DOHH2 (cell line): ENCODE measurements at regions not wholly inside any gene's neighbourhood (a gene's known extent, or its start where the extent isn't known, plus 50 kb on each side); places are given as distances from the start of the nearest gene placed in this dataset.

Experiments
- EZH2phosphoT487 ChIP-seq: fragments of 200-600 bp; sonication (generic); IDR thresholded peaks from 2 replicates; pipeline ENCODE4 v1.6.1; 2017; ENCODE audit warnings: borderline replicate concordance, mild to moderate bottlenecking, antibody characterized with exemption, low read length, moderate library complexity, mixed read lengths
- TF ChIP-seq, protein P1 (sequence below): fragments of 200-600 bp; sonication (generic); IDR thresholded peaks from one replicate; pipeline ENCODE4 v1.5.1; 2014; ENCODE audit warnings: antibody characterized with exemption, mild to moderate bottlenecking, low read depth, low read length; ENCODE audit not compliant: poor library complexity, severe bottlenecking

DNA sequence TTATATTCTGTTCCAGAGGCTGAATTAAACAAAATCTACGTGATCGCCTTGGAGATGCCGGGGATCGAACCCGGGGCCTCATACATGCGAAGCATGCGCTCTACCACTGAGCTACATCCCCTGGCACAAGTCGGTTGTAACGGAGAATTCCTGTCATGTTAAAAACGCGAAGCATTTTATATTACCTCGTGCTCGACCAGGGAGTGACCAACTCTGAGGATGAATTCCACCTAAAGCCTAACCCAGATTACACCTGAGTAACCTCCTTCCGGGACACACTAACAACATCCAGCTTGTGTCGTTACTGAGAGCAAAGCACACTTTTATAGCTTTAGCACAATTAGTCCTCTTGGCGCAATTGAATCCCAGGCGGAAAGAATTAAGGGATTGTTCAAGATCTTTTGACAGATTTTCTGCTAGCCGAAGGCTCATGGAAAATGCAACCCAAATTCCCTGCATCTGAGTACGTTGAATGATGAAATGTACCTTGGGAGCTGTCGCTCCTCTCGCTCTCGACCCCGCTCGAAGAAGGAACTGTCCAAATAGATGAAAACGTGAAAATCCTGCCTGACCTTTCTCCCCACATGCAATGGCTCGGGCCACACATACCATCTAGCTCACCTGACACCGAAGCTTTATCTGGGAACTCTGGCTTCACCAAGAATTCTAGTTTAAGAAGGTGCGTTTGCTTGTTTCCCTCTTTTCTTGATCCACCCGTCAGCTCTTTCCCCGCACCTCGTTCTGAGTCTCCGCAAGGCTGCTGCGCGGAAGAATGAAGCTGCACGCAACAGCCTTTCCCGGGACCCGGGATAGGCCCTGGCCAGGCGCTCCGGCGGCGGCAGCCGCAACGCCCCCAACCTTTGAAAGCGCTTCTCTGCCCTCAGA, 148.3 kb downstream of the GPX5 start:
- TF ChIP-seq, protein P1, sequence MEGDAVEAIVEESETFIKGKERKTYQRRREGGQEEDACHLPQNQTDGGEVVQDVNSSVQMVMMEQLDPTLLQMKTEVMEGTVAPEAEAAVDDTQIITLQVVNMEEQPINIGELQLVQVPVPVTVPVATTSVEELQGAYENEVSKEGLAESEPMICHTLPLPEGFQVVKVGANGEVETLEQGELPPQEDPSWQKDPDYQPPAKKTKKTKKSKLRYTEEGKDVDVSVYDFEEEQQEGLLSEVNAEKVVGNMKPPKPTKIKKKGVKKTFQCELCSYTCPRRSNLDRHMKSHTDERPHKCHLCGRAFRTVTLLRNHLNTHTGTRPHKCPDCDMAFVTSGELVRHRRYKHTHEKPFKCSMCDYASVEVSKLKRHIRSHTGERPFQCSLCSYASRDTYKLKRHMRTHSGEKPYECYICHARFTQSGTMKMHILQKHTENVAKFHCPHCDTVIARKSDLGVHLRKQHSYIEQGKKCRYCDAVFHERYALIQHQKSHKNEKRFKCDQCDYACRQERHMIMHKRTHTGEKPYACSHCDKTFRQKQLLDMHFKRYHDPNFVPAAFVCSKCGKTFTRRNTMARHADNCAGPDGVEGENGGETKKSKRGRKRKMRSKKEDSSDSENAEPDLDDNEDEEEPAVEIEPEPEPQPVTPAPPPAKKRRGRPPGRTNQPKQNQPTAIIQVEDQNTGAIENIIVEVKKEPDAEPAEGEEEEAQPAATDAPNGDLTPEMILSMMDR: no peak
- no peak for TF ChIP-seq EZH2phosphoT487
